ENCODE measurements at regions not wholly inside any gene's neighbourhood (a gene's known extent, or its start where the extent isn't known, plus 50 kb on each side); places are given as distances from the start of the nearest gene placed in this dataset.

DNA sequence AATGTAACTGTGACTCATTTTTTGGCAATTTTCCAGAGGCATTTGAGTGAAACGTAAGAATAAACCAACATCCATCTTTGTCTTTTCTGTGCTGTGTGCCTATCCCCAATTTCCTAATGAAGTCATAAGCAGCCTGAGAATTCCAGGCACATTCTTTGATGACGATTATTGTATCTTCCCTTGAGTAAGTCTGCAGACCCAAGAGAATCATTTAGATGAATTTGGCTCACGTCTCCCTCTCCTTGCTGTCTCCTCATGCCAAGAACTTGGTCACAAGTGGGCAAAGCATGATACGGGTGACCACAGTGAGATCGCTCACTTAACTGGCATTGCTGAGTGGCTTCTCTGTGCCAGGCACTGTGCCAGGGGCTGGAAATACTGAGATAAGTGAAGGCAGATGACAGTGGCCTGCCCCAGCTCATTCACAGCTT is 384.5 kb upstream of the IL12A start:
- Histone ChIP-seq H3K4me2 (ENCODE audit: low read length) (no peak overlapping the region), H3K4me1 (ENCODE audit: control insufficient read depth in 1 of 2, insufficient read depth in 2 of 2, low read length in 2 of 2) (no peaks in the 10 kb centered on the region), H3K79me2 (ENCODE audit: insufficient read depth, low read length) (no peaks in the 10 kb centered on the region), H3K36me3 (ENCODE audit: control insufficient read depth in 1 of 2, insufficient read depth in 2 of 2, low read length in 2 of 2) (no peaks in the 10 kb centered on the region), H3K9me2 (ENCODE audit: insufficient read depth) (no peaks in the 10 kb centered on the region), H3K4me3 (replicated peaks in 1 of 2; ENCODE audit: low read depth in 1 of 2, low read length in 2 of 2) (no peak overlapping the region), H2AFZ (ENCODE audit: low read depth, low read length, poor library complexity, severe bottlenecking) (no peak overlapping the region), H4K20me1 (ENCODE audit: insufficient read depth) (no peaks in the 10 kb centered on the region), H3K9ac (ENCODE audit: low read length) (no peak overlapping the region), H3K27ac (ENCODE audit: low read depth, low read length) (no peak overlapping the region), H3K9me3 (ENCODE audit: control insufficient read depth in 1 of 2, insufficient read depth in 1 of 2, low read depth in 1 of 2, low read length in 2 of 2) (no peaks in the 10 kb centered on the region), H3K27me3 (ENCODE audit: insufficient read depth, low read length) (no peaks in the 10 kb centered on the region)
- ChIA-PET RAD21 (ENCODE audit: low non-redundant PET in 1 of 2, low total read pairs in 2 of 2, uncharacterized antibody in 2 of 2, unreplicated experiment in 2 of 2) (no interaction called here), POLR2A (no interaction called here), CTCF (no interaction called here)
- intact Hi-C loops (cut with micrococcal nuclease): no loop called here
- no TSS peak for BruUV-seq (replicated peaks)
- no peak for TF ChIP-seq EGR1 (IDR thresholded peaks at IDR 0.05; ENCODE audit: low read depth)
- no peak for TF ChIP-seq TCF7L2 (IDR thresholded peaks at IDR 0.05; ENCODE audit: borderline replicate concordance, extremely low read depth, insufficient read depth, insufficient read length)
- no peak for DNase-seq (ENCODE audit: low read depth, low spot score)
- no peak; the same call in 1 of the 2 replicates for ATAC-seq

- Histone ChIP-seq H3K4me1 (ENCODE audit: control insufficient read depth in 1 of 2, insufficient read depth in 2 of 2, low read length in 2 of 2) (no peaks in the 10 kb centered on the region), H3K4me3 (replicated peaks in 1 of 2; ENCODE audit: low read depth in 1 of 2, low read length in 2 of 2) (no peak overlapping the region), H3K79me2 (ENCODE audit: insufficient read depth, low read length) (no peaks in the 10 kb centered on the region), H2AFZ (ENCODE audit: low read depth, low read length, poor library complexity, severe bottlenecking) (no peak overlapping the region), H4K20me1 (ENCODE audit: insufficient read depth) (no peaks in the 10 kb centered on the region), H3K9me3 (ENCODE audit: control insufficient read depth in 1 of 2, insufficient read depth in 1 of 2, low read depth in 1 of 2, low read length in 2 of 2) (no peaks in the 10 kb centered on the region), H3K4me2 (ENCODE audit: low read length) (no peak overlapping the region), H3K9ac (ENCODE audit: low read length) (no peak overlapping the region), H3K27ac (ENCODE audit: low read depth, low read length) (no peak overlapping the region), H3K27me3 (ENCODE audit: insufficient read depth, low read length) (no peaks in the 10 kb centered on the region), H3K36me3 (ENCODE audit: control insufficient read depth in 1 of 2, insufficient read depth in 2 of 2, low read length in 2 of 2) (no peaks in the 10 kb centered on the region), H3K9me2 (ENCODE audit: insufficient read depth) (no peaks in the 10 kb centered on the region)
- CTCF ChIA-PET: no interaction called here
- BruUV-seq (replicated peaks): no TSS peak
- ATAC-seq (no peak), DNase-seq (ENCODE audit: low read depth, low spot score) (no peak)
- intact Hi-C loops (cut with micrococcal nuclease): no loop called here
- RAD21 ChIA-PET (ENCODE audit: low non-redundant PET in 1 of 2, low total read pairs in 2 of 2, uncharacterized antibody in 2 of 2, unreplicated experiment in 2 of 2): no interaction called here
- POLR2A ChIA-PET: no interaction called here
- TF ChIP-seq YY1 (IDR thresholded peaks at IDR 0.05; ENCODE audit: extremely low read depth, insufficient replicate concordance, low read depth, low read length): no peak
- no peak for TF ChIP-seq MAX (IDR thresholded peaks at IDR 0.05)
- TF ChIP-seq ZFX (IDR thresholded peaks at IDR 0.05): no peak
- TF ChIP-seq TCF7L2 (IDR thresholded peaks at IDR 0.05; ENCODE audit: borderline replicate concordance, extremely low read depth, insufficient read depth, insufficient read length): no peak
- TF ChIP-seq SRF (IDR thresholded peaks at IDR 0.05; ENCODE audit: low read depth): no peak
- TF ChIP-seq, protein P1, sequence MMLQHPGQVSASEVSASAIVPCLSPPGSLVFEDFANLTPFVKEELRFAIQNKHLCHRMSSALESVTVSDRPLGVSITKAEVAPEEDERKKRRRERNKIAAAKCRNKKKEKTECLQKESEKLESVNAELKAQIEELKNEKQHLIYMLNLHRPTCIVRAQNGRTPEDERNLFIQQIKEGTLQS (IDR thresholded peaks at IDR 0.05): no peak
- TF ChIP-seq RAD21 (IDR thresholded peaks at IDR 0.05; ENCODE audit: low read depth): no peak
- no peak for TF ChIP-seq POLR2A (IDR thresholded peaks at IDR 0.05; ENCODE audit: borderline replicate concordance, extremely low read depth, insufficient read depth, insufficient read length)
- no peak for TF ChIP-seq SIN3A (IDR thresholded peaks at IDR 0.05; ENCODE audit: low read depth)
- no peak for TF ChIP-seq POLR2AphosphoS5 (IDR thresholded peaks at IDR 0.05; ENCODE audit: low read depth, low read length)
- TF ChIP-seq SP1 (IDR thresholded peaks at IDR 0.05; ENCODE audit: low read depth): no peak
- TF ChIP-seq CTCF (IDR thresholded peaks at IDR 0.05 in 2 of 3, conservative IDR thresholded peaks at IDR 0.05 in 1 of 3; ENCODE audit: borderline replicate concordance in 1 of 3, insufficient read depth in 1 of 3, low read depth in 2 of 3, low read length in 2 of 3): no peak
- no peak for TF ChIP-seq JUND (IDR thresholded peaks at IDR 0.05)
- no peak for TF ChIP-seq ZBTB33 (IDR thresholded peaks at IDR 0.05; ENCODE audit: extremely low read depth, insufficient replicate concordance, low read length)
- no peak for TF ChIP-seq EZH2phosphoT487 (IDR thresholded peaks at IDR 0.05; ENCODE audit: borderline replicate concordance)
These were observed 383.5 kb upstream of the IL12A start for GRCh38 chr3:159605101-159605500.

Data from HCT116 (cell line).